HG03575 (cell line): ENCODE measurements at regions not wholly inside any gene's neighbourhood (a gene's known extent, or its start where the extent isn't known, plus 50 kb on each side); places are given as distances from the start of the nearest gene placed in this dataset.
"Not testable (repeated sequence)": the region's sequence is repeated elsewhere in the genome, so short reads cannot be mapped to it uniquely, and the experiment has no call there.

Source experiments
- ATAC-seq: cut with Tn5 transposase; IDR thresholded peaks from one replicate; pipeline ENCODE4 v1.9.1; 2021; ENCODE audit not compliant: unreplicated experiment, insufficient number of reproducible peaks, low FRiP score; ENCODE audit errors: extremely low read depth

DNA sequence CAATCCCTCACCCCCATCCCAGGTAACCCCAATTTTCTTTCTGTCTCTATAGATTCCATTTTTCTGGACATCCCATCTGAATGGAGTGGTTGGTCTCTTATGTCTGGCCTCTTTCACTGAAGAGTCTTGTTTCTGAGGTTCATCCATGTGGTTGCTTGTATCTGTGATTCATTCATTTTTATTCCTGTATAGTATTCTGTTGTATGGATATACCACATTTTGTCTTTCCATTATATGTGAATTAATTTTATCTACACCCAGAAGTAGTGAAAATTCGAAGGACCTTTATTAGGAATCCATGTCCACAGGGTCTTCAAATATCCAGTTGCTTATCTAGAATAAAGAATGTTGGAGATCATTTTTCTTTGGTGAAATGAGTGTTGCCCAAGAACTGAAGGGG lies 207.6 kb upstream of the MSX2 start:
- no peak for ATAC-seq

DNA sequence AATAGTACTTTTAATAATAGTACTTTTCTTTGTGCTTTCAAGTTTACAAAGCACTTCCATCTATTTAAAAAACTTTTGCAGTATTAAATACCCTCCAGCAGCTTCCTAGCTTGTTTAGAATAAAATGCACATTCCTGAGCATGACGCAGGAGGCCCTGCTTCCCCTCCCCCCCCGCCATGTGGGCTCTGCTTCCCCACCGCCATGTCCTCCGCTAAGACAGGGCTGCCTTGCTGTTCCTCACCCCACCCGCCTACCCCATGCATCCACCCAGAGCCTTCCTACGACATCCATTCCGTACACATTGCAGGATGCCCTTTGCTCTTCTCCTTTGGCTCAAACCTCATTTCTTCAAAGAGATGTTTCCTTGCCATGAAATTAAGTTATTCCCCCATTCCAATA lies 205.9 kb upstream of the MSX2 start:
- no peak for ATAC-seq

DNA sequence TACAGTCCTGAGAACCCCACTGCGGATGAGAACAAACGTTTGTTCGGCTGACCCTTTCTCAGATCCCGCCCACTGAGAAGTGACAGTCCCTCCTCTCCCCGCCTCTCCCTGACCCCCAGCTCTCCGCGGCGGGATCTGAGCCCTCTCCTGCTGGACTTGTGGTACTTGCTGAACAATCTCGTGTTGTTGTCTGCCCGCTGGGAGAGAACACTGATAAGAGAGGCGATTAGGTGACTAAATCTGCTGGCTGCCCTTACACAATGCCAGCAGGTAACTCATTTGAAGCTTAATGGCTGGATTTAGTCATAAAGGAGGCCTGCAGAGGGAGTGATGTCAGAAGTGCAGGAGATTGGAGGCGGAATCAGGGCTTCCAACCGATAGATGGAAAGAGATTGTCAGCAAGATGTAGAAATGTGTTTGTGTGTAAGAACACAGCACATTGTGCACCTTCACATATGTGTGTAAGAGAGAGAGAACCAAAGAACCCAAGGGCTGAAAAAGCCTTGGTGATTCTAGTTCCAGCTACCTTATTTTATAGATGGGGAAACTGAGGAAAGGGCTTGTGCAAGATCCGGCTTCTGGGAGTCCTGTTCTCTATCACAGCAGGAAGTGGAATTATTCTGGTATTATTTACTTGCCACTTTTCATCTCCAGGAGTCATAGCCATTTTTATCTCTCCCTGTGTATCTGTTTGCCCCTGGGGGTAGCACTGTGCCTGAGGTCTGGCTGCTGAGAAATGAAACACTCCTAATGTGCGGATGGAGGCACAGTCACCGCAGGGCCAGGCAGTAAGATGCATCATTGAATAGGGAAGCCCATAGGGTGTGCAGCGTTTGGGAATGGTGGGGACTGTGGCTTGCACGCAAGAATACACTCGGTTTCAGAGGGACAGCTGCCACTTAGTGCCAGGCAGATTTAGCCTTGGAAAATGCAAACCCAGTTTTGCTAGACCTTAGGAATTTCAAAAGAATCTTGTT lies 203.7 kb upstream of the MSX2 start:
- ATAC-seq = no peak

DNA sequence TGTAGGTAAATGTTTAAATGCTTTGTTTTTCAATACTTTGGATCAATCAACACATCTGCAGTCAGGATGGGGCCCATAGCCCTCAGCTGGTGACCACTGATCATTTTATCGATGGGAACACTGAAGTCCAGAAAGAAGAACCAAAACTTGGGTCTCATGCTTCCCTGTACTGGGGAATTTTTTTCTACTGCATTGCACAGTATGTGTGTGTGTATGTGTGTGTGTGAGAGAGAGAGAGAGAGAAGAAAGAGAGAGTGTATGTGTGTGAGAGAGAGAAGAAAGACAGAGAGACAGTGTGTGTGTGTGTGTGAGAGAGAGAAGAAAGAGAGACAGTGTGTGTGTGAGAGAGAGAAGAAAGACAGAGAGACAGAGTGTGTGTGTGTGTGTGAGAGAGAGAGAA lies 202.9 kb upstream of the MSX2 start:
- no peak for ATAC-seq

DNA sequence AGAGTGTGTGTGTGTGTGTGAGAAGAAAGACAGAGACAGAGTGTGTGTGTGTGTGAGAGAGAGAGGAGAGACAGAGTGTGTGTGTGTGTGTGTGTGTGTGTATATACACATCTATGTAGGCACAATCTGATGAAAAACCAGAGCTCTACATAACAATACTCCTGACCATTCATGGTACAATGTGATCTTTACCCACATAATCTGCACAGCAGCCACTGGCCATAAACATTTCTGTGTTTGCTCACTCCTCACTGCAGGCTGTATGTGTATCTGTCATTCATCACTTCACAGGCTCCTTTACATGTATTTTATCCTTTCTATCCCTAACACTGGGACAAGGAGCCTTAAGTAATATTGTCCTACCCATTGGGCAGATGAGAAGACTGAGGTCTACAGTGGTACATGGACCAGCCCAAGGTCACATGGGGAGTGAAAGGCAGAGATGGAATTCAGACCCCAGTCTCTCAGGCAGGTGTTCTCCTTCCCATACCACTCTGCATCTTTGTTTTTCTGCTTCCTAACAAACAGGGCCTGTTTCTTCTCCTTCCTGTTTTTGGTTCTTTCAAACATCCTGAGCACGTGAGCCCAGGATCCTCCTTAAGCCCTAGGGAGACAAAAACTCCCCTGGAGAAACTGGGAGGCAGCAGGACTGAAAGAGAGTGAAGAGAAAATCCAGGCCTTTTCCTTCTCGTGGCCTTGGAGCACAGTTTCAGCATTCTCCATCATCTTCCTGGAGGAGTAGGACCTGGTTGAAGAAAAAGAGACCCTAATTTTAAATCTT lies 201.7 kb upstream of the MSX2 start:
- no peak for ATAC-seq

DNA sequence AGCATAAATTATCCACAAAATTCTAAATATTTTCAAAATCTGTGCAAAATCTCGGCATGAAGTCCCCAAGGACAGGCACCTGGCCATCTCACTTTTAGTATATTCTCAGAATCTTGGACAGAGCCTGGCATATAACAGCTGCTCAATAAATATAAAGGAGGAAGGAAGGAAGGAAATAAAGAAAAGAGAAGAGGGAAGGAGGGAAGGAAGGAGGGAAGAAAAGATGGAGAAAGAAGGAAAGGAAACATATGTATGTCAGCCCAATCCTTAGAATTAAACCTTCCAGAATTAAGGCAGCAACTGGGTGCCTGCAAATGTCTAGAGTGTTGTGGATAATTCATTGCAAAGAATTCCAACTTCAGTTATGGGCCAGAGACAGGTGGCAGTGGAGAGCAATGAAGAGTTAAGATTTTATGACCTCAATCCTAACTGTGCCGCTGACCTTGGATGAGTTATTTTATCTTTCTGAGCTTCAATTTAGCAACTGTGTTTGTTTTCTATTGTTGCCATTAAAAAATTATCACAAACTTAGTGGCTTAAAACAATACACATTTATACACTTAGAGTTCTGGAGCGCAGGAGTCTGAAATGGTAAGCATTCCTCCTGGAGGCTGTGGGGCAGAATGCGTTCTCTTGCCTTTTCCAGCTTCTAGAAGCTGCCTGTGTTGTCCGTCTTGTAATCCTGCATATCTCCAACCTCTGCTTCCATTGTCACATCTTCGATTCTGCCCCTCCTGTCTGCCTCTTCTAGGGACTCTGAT lies 200.9 kb upstream of the MSX2 start:
- ATAC-seq = no peak

DNA sequence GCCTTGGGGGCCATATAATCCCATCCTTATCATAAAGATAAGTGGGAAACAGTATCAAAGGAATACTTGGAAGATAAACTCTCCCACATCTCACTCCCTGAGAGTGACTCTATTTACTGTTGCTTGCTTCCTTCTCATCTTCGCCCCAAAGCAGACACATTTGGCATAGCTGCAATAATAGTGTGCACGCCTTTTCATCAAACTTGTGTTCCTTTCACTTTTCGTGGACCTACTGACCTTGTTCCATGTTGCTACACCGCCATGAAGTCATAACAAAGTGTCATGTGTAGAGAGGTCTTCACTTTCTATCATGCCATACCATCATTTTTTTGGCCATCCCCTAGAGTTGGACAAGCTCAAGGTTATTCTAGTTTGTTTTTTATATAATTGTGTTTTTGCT lies 200.0 kb upstream of the MSX2 start:
- ATAC-seq = no peak

DNA sequence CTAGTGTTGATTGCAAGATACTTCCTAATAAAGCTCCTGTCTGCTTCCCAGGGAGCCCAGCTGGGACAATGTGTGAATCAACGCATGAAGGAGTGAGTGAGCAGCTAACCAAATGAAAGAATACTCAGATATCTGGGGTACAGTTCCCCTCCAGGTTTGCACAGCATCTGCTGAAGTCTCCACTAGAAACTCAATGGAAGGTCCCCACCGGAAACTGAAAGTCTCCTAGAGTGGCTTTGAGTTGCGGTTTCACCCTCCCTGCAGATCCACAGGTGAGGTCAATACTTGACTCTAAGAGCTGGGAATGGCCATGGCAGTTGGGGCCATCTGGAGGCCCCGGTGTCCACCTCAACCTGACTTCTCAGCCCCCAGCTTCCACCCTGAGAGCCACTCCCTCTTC lies 198.2 kb upstream of the MSX2 start:
- ATAC-seq = no peak

DNA sequence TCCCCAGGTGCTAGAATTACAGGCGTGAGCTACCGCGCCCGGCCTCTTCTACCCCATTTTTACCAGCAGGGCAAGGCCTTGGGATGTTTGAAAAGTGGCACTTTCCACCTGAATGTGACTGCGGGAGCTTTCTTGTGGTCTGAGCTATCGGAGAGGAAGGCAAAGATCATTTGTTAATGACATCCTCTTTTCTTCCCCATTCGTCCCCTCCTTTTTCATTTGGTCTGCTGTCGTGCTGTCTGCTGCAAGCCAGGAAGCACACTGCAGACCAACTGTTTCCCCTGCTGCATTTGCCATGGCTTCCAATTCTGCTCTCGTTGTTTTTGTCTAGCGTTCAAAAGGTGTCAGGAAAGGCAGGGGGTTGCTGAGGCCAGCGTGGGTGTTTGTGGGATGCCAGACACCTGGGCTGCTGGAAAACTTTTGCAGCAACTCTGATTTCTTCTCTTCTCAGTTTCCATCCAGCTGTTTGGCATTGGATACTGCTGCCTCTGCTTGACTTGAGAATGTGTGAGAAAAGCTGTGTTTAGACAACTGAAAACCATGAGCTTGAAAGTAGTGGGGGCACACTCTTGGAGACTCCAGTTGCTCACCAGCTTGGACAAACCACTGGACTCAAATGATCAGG lies 196.4 kb upstream of the MSX2 start:
- ATAC-seq = no peak

DNA sequence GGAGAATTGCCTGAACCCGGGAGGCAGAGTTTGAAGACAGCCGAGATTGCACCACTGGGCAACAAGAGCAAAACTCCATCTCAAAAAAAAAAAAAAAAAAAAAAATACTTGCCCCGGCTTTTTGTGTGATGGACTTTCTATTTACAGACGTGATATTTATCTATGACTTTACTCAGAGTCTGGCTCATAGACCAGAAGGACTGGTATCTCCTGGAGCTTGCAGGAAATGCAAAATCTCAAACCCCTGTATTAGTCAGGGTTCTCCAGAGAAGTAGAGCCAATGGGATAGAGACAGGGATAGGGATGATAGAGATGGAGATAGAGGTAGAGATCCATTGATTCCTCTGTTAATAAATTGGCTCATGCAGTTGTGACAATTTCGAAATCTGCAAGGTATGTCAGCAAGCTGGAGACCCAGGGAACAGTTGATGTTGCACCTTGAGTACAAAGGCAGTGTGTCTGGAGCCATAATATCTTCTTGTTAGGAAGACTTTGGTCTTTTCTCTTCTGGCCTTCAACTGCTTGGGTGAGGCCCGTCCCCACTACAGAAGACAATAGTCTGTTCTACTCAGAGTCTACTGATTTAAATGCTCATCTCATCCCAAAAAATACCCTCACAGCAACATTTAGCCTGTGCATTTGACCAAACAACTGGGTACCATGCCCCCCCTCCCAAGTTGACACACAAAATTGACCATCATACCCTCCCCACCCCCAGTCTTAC lies 195.4 kb upstream of the MSX2 start:
- ATAC-seq = no peak

DNA sequence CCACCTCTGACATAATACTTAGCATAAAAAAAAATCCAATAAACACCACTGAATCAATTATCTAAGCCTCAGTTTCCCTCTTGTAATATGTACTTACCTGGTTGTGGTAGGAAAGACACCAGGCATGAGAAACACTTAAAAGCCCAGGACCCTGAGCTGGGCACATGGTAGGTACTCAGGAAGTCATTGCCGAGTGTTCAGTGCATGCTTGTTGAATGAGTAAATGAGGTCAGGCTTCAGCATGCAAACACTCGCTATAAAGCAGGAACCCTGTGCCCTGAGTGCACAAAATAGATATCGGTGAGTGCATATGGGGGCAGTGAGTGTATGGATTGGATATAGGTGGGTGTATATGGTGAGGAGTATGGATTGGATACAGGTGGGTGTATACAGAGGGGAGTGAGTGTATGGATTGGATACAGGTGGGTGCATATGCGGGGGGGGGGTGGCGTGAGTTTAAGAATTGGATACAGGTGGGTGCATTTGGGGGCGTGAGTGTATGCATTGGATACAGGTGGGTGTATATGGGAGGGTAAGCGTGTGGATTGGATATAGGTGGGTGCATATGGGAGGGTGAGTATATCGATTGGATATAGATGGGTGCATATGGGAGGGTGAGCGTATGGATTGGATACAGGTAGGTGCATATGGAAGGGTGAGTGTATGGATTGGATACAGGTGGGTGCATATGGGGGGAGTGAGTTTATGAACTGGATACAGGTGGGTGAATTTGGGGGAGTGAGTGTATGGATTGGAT lies 194.3 kb upstream of the MSX2 start:
- no peak for ATAC-seq

DNA sequence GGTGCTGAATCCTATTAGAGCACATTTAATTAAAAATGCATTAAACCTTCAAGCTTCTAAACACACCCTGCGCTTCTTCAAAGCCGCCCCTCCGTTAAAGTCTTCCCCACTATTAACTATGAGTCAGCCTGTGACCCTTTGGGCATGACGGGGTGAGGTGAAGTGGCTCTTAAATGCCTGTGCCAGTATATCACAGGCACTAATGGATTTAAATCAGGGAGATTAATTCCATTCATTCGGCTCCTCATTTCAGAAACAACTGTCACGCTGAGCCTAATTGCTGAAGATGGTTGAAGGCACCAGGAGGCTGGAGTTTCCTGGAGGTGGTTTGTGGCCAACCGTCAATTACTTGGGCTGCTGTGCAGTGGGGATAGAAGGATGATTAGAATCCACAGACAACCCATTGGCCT lies 192.6 kb upstream of the MSX2 start:
- ATAC-seq = no peak

DNA sequence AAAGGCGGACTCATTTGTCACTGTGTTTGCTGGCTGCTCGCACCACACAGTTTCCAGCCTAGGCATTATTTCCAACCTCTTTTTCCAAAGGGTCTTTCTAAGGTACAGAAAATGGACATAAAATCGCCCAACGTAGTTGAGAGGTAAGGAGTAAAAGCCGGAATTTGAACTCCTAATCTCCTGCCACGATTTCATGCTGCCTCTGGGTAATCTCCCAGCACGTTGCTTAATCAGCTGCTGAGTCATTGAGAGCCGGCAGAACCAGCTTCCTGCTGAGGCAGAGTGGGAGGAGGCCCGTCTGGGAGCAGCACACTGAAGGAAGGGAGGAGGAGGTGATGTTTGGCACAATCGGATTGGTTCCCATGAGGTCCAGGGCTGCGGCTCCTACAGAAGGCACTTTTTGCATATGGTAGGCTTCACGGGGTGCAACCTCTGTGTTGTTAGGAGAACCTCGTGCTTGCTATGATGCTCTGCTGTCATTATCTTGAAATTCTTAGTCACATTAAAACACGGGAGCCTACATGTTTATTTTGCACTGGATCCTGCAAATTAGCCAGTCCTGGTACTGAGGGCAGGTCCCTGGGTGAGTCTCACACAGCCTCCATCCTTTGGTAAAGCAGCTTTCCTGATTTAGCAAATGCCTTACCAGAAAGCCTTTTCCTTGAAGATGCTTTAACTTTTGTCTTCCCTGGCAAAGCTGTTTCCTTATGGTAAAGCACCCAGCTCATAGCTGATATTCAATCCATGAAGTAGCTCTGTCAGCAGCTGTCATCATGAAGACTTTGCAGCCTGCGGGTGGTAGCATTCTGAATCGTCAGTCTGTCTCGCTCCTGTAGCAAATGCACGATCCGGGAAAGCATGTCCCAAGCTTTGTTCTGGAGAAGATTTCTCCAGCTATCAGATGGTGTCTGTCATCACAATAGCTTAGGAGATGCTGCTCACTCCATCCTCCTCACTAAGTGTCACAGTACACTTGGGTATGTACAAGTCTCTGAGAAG lies 191.6 kb upstream of the MSX2 start:
- no peak for ATAC-seq

DNA sequence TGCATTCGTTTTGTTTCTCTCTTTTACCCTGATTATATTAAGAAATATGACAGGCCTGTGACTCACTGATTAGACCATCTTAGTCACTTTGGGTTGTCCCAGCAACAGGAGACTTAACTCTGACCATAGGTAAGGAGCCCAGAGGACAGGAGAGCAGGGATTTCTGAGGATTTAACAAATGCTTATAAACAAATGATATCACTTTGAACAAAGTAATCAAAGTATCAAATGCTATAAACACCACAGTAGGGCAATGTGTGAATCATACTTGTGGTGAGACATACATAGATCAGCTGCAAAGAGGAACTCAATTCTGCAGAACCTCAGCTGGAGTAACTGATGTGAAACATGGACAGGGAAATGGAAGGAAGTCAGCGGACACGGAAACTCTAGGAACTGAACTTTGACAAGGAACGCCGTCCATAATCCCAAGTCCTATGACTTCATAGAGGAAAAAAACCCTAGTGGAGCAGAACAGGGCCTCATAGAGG lies 190.6 kb upstream of the MSX2 start:
- ATAC-seq = no peak

DNA sequence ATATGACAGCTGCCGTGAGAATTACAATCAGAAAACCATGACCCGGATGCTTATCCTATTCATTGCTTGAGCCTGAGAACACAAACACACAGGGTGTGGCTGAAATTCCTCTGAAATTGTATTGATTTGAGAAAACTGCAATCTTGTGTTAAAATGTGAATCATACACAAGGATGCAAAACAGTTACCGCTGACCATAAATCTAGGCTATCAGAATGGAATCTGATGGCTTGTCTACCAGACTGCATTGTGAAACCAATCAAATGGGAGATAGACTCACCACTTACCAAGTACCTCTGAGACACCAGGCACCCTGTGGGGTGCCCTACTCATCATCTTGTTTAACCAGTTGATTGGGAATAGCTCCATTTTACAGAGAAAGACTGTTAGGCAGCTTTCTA lies 188.7 kb upstream of the MSX2 start:
- no peak for ATAC-seq

DNA sequence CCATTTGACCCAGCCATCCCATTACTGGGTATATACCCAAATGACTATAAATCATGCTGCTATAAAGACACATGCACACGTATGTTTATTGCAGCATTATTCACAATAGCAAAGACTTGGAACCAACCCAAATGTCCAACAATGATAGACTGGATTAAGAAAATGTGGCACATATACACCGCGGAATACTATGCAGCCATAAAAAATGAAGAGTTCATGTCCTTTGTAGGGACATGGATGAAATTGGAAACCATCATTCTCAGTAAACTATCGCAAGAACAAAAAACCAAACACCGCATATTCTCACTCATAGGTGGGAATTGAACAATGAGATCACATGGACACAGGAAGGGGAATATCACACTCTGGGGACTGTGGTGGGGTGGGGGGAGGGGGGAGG lies 184.6 kb upstream of the MSX2 start:
- ATAC-seq = not testable (repeated sequence)

DNA sequence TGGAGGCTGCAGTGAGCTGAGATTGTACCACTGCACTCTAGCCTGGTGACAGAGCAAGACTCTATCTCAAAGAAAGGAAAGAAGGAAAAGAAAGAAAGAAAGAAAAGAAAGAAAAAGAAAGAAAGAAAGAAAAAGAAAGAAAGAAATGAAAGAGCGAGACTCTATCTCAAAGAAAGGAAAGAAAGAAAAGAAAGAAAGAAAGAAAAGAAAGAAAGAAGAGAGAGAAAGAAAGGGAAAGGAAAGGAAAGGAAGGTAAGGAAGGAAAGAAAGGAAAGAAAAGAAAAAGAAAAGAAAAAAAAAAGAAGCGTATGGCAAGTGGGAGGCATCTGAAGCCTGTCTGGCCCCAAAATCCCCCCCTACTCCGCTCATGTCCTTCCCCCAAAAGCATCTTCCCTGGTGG lies 182.3 kb upstream of the MSX2 start:
- no peak for ATAC-seq
